ENCODE measurements at regions not wholly inside any gene's neighbourhood (a gene's known extent, or its start where the extent isn't known, plus 50 kb on each side); places are given as distances from the start of the nearest gene placed in this dataset.

DNA sequence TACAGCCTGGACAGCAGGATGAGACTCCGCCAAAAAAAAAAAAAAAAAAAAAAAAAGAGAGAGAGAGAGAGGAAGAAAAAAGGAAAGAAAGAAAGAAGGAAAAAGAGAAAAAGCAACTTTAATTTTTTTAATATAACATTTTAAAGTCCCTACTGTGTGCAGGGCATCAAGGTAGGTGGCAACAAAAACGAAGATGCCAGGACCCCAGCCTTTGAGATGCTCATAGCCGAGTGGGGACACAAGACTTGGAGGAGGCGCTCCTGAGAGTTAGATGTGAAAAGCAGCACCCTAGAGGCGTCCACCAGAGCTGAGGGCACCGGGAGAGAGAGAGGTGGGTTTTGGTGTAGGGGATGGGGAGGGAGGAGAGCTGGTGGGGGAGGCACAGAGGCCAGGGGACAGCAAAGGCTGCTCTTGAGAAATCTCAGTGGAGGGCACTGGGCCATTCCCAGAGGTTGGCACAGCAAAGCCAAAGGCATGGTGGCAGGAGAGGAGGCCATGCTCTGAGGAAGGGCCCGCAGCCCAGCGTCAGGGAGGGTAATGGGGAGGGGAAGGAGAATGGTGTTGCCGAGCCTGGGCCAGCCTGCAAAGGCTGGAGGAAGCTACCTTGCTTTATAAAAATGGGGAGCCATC lies 135.6 kb downstream of the C9orf50 start:
- peaks cover 1% of the 10 kb centered on the region for H3K79me1 ChIP-seq (replicated peaks; ENCODE audit: low read length, poor library complexity, severe bottlenecking)
- peak overlapping the region; percentile 98 for H2BK120ac ChIP-seq (ENCODE audit: low read depth, low read length)
- peak overlapping the region; percentile 71 for H4K91ac ChIP-seq (ENCODE audit: low read length)
- peak overlapping the region; percentile 85 for H2AK5ac ChIP-seq (ENCODE audit: low read length, severe bottlenecking)
- H3K4me3 ChIP-seq (ENCODE audit: insufficient read depth in 1 of 2, low read depth in 1 of 2, low read length in 2 of 2): no peak overlapping the region
- peak overlapping the region; percentile 57 to 99 for H3K4ac ChIP-seq (ENCODE audit: low read depth in 1 of 2, low read length in 2 of 2)
- peak overlapping the region in 1 of 2 experiments; percentile 94 for H3K14ac ChIP-seq (ENCODE audit: low read length in 2 of 2)
- H3K27me3 ChIP-seq (ENCODE audit: control insufficient read depth in 1 of 2, insufficient read depth in 1 of 2, low read length in 2 of 2): no peaks in the 10 kb centered on the region
- H2AFZ ChIP-seq (ENCODE audit: low read depth, low read length): no peak overlapping the region
- H3K23ac ChIP-seq (ENCODE audit: low read length in 2 of 2): no peak overlapping the region
- H3K9ac ChIP-seq (ENCODE audit: low read length): peak overlapping the region; percentile 95
- H2BK12ac ChIP-seq (ENCODE audit: low read length in 2 of 2): peak overlapping the region; percentile 81 to 99
- no peak for DNase-seq
- H3K27ac ChIP-seq (ENCODE audit: low read length, poor library complexity, severe bottlenecking): peak overlapping the region; percentile 30
- WGBS: 87% methylated on average over 9 of the region's 9 CpGs
- H3K9me3 ChIP-seq (ENCODE audit: control insufficient read depth, low read length): no peaks in the 10 kb centered on the region
- no peak overlapping the region for H2BK5ac ChIP-seq (ENCODE audit: low read depth, low read length, poor library complexity, severe bottlenecking)
- peak overlapping the region; percentile 60 to 88 for H3K18ac ChIP-seq (ENCODE audit: low read depth in 1 of 2, low read length in 2 of 2)
- no peak overlapping the region for H3K4me2 ChIP-seq (ENCODE audit: low read length, poor library complexity, severe bottlenecking)
- H3K36me3 ChIP-seq (ENCODE audit: control insufficient read depth in 1 of 2, insufficient read depth in 2 of 2, low read depth in 1 of 2, low read length in 2 of 2): no peaks in the 10 kb centered on the region
- peak overlapping the region; percentile 98 for H2BK15ac ChIP-seq (ENCODE audit: low read depth, poor library complexity, severe bottlenecking)
- H4K8ac ChIP-seq (ENCODE audit: low read length): peak overlapping the region; percentile 33
- H3K4me1 ChIP-seq (ENCODE audit: control insufficient read depth, insufficient read depth, low read depth, low read length): peaks cover 71% of the 10 kb centered on the region

GRCh38 chr9:129484352-129485000 lies 136.4 kb downstream of the C9orf50 start:
- peak overlapping the region; percentile 55 to 93 for H2BK12ac ChIP-seq (ENCODE audit: low read length in 2 of 2)
- peaks cover 64% of the 10 kb centered on the region for H3K4me1 ChIP-seq (ENCODE audit: control insufficient read depth, insufficient read depth, low read depth, low read length)
- H3K9ac ChIP-seq (ENCODE audit: low read length): peak overlapping the region; percentile 95
- H2AFZ ChIP-seq (ENCODE audit: low read depth, low read length): no peak overlapping the region
- H4K8ac ChIP-seq (ENCODE audit: low read length): peak overlapping the region; percentile 99
- no peak overlapping the region for H2BK5ac ChIP-seq (ENCODE audit: low read depth, low read length, poor library complexity, severe bottlenecking)
- no peaks in the 10 kb centered on the region for H3K9me3 ChIP-seq (ENCODE audit: control insufficient read depth, low read length)
- H4K91ac ChIP-seq (ENCODE audit: low read length): peak overlapping the region; percentile 97
- peak overlapping the region; percentile 73 for H2BK15ac ChIP-seq (ENCODE audit: low read depth, poor library complexity, severe bottlenecking)
- no peaks in the 10 kb centered on the region for H3K27me3 ChIP-seq (ENCODE audit: control insufficient read depth in 1 of 2, insufficient read depth in 1 of 2, low read length in 2 of 2)
- peak overlapping the region; percentile 95 for H2AK5ac ChIP-seq (ENCODE audit: low read length, severe bottlenecking)
- 93% methylated on average over 9 of the region's 11 CpGs for WGBS
- H3K18ac ChIP-seq (ENCODE audit: low read depth in 1 of 2, low read length in 2 of 2): peak overlapping the region; percentile 96 to 99
- H3K23ac ChIP-seq (ENCODE audit: low read length in 2 of 2): no peak overlapping the region
- H3K79me1 ChIP-seq (replicated peaks; ENCODE audit: low read length, poor library complexity, severe bottlenecking): peaks cover 1% of the 10 kb centered on the region
- H2BK120ac ChIP-seq (ENCODE audit: low read depth, low read length): peak overlapping the region; percentile 99
- DNase-seq: no peak
- peak overlapping the region; percentile 98 to 99 for H3K4ac ChIP-seq (ENCODE audit: low read depth in 1 of 2, low read length in 2 of 2)
- peak overlapping the region; percentile 99 for H3K27ac ChIP-seq (ENCODE audit: low read length, poor library complexity, severe bottlenecking)
- no peaks in the 10 kb centered on the region for H3K36me3 ChIP-seq (ENCODE audit: control insufficient read depth in 1 of 2, insufficient read depth in 2 of 2, low read depth in 1 of 2, low read length in 2 of 2)
- peak overlapping the region in 1 of 2 experiments; percentile 88 for H3K14ac ChIP-seq (ENCODE audit: low read length in 2 of 2)
- no peak overlapping the region for H3K4me2 ChIP-seq (ENCODE audit: low read length, poor library complexity, severe bottlenecking)
- H3K4me3 ChIP-seq (ENCODE audit: insufficient read depth in 1 of 2, low read depth in 1 of 2, low read length in 2 of 2): peak overlapping the region in 1 of 2 experiments; percentile 61

DNA sequence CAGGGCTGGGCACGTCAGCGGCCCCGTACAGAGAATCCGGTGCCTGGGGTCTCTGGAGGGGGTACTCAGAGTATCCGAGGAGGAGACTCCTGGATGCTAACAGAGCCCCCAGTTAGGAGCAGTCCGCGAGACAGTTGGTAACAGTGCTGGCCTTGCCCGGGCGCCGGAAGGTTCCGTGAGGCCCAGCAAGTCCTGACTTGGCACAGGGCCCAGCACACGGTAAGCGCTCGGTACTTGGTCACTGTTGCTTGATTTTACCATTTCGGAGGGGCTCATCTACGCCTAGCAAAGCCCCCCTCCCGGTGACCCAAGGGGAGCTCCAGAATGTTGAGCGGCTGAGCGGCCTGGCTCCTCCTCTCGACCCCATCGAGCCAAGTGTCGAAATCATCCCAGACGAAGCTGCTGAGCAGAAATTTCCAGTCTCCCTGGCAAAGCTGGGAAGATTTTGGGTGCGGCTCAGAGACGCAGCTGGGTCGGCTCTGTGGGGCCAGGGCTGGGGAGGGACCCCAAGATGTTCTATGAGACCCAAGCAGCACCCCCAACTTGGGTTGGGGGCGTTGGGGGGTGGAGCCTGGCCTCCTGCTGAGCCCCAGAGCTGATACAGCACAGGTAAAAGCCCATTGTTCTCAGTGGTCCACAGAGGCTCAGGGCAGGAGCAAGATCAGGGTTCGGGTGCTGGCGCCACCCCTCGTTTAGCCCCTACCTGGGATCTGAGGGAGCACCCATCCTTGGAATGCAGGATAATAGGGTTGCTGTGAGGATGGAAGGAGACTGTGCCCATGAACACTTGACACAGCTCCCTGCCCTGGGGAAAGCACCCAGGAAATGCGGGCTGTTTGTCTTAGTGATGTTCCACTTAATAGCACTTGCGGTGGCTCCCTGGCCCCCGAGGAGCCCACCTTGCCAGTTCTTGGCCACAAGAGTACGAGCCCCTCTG lies 137.2 kb downstream of the C9orf50 start:
- no peaks in the 10 kb centered on the region for H3K9me3 ChIP-seq (ENCODE audit: control insufficient read depth, low read length)
- H3K23ac ChIP-seq (ENCODE audit: low read length in 2 of 2): peak overlapping the region in 1 of 2 experiments; percentile 99
- peak overlapping the region in 1 of 2 experiments; percentile 61 for H3K4me3 ChIP-seq (ENCODE audit: insufficient read depth in 1 of 2, low read depth in 1 of 2, low read length in 2 of 2)
- 18% methylated on average over 34 of the region's 34 CpGs for WGBS
- H4K91ac ChIP-seq (ENCODE audit: low read length): peak overlapping the region; percentile 97
- H3K9ac ChIP-seq (ENCODE audit: low read length): peak overlapping the region; percentile 95
- peaks cover 1% of the 10 kb centered on the region for H3K79me1 ChIP-seq (replicated peaks; ENCODE audit: low read length, poor library complexity, severe bottlenecking)
- H3K4me2 ChIP-seq (ENCODE audit: low read length, poor library complexity, severe bottlenecking): peak overlapping the region; percentile 36
- peaks cover 65% of the 10 kb centered on the region for H3K4me1 ChIP-seq (ENCODE audit: control insufficient read depth, insufficient read depth, low read depth, low read length)
- peak; percentile 97 for DNase-seq
- peak overlapping the region; percentile 94 for H2BK15ac ChIP-seq (ENCODE audit: low read depth, poor library complexity, severe bottlenecking)
- H3K27ac ChIP-seq (ENCODE audit: low read length, poor library complexity, severe bottlenecking): peak overlapping the region; percentile 99
- peak overlapping the region; percentile 99 for H2BK120ac ChIP-seq (ENCODE audit: low read depth, low read length)
- H3K18ac ChIP-seq (ENCODE audit: low read depth in 1 of 2, low read length in 2 of 2): peak overlapping the region; percentile 96 to 99
- peak overlapping the region; percentile 99 for H4K8ac ChIP-seq (ENCODE audit: low read length)
- peak overlapping the region in 1 of 2 experiments; percentile 98 for H3K14ac ChIP-seq (ENCODE audit: low read length in 2 of 2)
- H3K4ac ChIP-seq (ENCODE audit: low read depth in 1 of 2, low read length in 2 of 2): peak overlapping the region; percentile 100
- no peak overlapping the region for H2AFZ ChIP-seq (ENCODE audit: low read depth, low read length)
- no peaks in the 10 kb centered on the region for H3K36me3 ChIP-seq (ENCODE audit: control insufficient read depth in 1 of 2, insufficient read depth in 2 of 2, low read depth in 1 of 2, low read length in 2 of 2)
- peak overlapping the region; percentile 95 for H2AK5ac ChIP-seq (ENCODE audit: low read length, severe bottlenecking)
- H2BK5ac ChIP-seq (ENCODE audit: low read depth, low read length, poor library complexity, severe bottlenecking): peak overlapping the region; percentile 99
- peak overlapping the region; percentile 55 to 99 for H2BK12ac ChIP-seq (ENCODE audit: low read length in 2 of 2)
- no peaks in the 10 kb centered on the region for H3K27me3 ChIP-seq (ENCODE audit: control insufficient read depth in 1 of 2, insufficient read depth in 1 of 2, low read length in 2 of 2)

Measured in mesenchymal stem cell (in vitro differentiated cells and primary cell).